UCSD-AML1 (cell line): ENCODE measurements at regions not wholly inside any gene's neighbourhood (a gene's known extent, or its start where the extent isn't known, plus 50 kb on each side); places are given as distances from the start of the nearest gene placed in this dataset.
"Not testable (repeated sequence)": the region's sequence is repeated elsewhere in the genome, so short reads cannot be mapped to it uniquely, and the experiment has no call there.

ENCODE experiments used
- DNase-seq: peaks from one replicate; lab custom pipeline; 2025; ENCODE audit not compliant: unreplicated experiment; lab: John Stamatoyannopoulos, UW

- no peak for DNase-seq
Observed at GRCh38 chr9:104269996-104270963, 176.2 kb downstream of the SMC2 start.

GRCh38 chr9:104276709-104277245 lies 182.7 kb downstream of the SMC2 start:
- DNase-seq: no peak

GRCh38 chr9:104278929-104279496 lies 184.9 kb downstream of the SMC2 start:
- DNase-seq: no peak

GRCh38 chr9:104279535-104280177 lies 185.5 kb downstream of the SMC2 start:
- DNase-seq: no peak

- no peak for DNase-seq
Observed at GRCh38 chr9:104280178-104280560, 186.1 kb downstream of the SMC2 start.

DNA sequence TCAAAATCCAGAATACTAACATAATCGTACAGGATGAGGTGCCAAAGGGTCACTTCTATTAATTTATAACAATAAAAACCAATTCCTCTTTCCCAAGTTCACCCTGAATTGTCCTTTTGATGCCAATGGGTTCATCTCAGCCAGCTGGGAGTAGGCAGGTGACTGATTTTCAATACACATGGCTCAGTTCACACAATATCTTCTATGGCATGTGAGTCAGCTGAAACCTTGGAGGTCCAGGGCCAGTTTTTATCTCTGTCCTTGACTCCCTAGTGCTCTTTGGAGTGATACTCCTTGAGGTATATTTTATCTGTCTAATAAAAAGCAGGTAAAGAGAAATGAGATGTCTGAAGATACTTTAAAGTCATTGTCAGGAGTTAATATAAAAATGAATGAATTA lies 186.6 kb downstream of the SMC2 start:
- DNase-seq: no peak

DNA sequence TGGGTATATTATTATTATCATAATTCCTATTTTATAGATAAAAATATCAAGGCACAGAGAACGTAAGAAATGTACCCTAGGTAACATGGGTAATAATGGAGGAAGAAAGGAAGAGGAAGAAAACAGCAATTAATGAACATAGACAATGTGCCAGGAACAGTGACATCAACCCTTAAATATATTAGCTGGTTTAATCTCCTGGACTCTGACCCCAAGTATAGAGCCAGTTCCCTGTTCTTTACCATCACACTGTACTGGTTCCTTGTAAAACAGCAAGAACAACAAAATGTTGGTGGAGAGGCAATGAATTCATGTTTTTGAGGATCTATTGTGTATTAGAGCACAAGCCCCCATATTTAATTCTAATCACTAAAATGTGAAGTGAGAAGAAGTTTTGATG lies 192.1 kb downstream of the SMC2 start:
- no peak for DNase-seq

DNA sequence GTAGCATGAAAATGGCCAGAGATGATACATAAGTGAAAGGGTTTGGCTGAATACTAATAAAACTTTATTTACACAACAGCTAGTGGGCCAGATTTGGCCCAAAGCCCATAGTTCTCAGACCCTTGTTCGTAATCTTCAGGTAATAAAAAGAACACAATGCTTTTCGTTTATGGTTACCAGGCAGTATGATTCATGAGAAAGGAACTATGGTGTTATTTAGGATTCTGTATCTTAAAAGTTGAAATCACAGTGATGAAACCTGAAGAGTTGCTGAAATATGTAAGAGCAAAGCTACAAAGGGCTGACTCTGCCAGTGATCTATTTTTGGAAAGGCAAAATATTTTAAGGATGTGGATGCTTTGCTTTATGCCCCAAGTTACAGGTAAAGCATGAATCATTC lies 192.7 kb downstream of the SMC2 start:
- DNase-seq: no peak

DNA sequence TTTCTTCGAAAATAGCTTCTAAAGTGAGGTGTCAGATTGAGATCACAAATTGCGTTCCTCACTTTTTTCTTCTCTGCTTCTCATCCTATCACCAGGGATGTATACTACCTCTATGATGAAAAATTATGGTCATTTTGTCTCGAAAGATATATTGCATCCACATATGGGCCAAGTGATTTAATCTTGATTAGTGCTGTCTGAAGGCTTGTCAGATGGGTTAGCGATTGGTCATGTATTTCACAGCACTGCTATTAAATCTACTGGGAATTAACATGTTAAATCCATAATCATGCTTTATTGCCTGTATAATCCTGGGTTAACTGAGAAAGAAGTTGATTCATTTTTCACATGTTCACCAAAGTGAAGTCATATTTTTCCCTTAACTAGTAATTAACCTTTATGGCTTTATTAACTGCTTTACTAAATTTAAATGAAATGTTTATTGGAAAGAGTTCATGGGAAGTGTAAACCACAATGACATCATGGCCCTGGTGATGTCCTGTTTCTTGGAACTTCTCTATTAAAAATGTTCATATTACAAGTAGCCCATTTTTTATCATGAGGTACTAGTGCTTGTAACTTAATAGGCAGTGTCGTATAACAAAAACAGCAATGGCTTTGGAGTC lies 193.3 kb downstream of the SMC2 start:
- no peak for DNase-seq

- DNase-seq: no peak
Observed at GRCh38 chr9:104293877-104294276, 199.8 kb downstream of the SMC2 start.

DNA sequence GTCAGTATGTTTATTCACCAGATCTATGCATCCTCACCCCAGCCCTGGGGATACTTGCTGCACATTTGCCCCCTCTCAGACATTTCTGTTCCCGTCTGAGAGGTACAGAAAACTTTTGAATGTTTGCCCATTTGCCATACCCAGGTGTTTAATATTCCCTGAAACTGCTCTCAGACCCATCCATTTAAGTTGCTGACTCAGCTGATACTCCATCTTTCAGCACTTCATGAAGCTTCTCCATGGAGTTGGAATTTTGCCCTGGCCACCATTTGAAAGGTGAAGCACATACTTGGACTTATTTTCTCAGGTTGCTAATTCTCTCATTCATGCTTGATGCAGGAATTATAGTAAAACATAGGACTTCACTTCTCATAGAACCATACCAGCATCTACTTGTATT lies 203.9 kb upstream of the OR13F1 start:
- DNase-seq: no peak

DNA sequence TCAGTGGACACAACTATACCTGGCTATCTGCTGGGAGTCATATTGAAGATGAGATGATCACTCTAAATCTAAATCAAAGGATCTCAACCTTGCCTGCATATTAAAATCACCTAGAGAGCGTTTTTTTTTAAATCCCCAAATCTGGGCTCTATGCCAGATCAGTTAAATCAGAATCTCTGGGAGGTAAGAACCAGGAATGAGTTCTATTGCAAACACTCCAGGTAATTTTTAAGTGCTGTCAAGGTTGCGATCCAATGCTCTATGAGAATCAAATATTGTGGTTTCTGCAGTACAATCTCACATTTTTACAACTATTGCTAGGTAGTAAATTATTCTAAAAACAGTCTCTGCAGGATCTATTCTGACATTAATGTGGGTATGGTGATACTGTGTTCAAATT lies 202.3 kb upstream of the OR13F1 start:
- DNase-seq: no peak

- no peak for DNase-seq
Observed at GRCh38 chr9:104302775-104303174, 201.3 kb upstream of the OR13F1 start.

- DNase-seq: no peak
Observed at GRCh38 chr9:104304925-104305324, 199.1 kb upstream of the OR13F1 start.

GRCh38 chr9:104313396-104314110 lies 190.5 kb upstream of the OR13F1 start:
- DNase-seq: no peak

GRCh38 chr9:104316201-104317009 lies 187.7 kb upstream of the OR13F1 start:
- DNase-seq: not testable (repeated sequence)

DNA sequence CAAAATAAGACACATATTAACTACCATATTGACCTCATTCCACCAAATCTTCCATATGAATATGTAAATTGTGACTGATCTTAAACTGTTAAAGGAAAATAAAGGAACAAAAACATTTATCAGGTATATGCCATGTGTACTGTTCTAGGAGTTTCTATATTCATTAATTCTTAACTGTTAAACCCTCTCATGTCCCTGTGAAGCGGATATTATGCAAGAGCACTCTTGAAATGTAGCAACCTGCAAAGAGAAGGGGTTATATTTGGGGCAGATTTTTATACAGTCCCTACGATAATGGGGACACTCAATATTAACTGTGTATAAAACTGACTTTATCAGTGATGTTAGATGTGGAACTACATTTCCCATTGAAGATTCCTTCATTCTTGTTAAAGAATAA lies 184.9 kb upstream of the OR13F1 start:
- no peak for DNase-seq

DNA sequence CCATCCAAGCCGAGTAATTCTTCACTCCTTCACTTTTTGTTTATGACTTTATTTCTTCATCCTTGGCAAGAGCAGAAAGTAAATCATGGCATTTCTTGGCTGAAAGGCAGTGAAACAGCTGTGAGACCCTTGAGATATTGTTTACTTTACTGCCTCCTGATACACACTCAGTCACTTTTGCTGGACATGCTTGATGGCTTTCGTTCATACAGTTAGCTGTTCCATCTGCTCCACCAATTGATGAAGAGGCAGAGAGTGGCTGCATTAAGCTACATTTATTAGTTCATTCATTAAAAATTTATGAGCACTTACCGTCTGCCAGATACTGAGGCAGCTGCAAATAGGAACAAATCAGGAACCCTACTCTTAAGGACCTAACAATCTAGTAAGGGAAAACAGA lies 184.4 kb upstream of the OR13F1 start:
- no peak for DNase-seq

- DNase-seq: no peak
Observed at GRCh38 chr9:104322596-104322995, 181.5 kb upstream of the OR13F1 start.
